Activated CD8-positive, alpha-beta memory T cell treated with anti-CD3 and anti-CD28 coated beads for 4 hours (primary cell): ENCODE measurements at regions not wholly inside any gene's neighbourhood (a gene's known extent, or its start where the extent isn't known, plus 50 kb on each side); places are given as distances from the start of the nearest gene placed in this dataset.

ENCODE experiments used
- DNase-seq, 2 donors: peaks; one replicate each; pipeline ENCODE4 v3.0.0-alpha.2; 2020; ENCODE audit warnings: low read depth in 2 of 2

DNA sequence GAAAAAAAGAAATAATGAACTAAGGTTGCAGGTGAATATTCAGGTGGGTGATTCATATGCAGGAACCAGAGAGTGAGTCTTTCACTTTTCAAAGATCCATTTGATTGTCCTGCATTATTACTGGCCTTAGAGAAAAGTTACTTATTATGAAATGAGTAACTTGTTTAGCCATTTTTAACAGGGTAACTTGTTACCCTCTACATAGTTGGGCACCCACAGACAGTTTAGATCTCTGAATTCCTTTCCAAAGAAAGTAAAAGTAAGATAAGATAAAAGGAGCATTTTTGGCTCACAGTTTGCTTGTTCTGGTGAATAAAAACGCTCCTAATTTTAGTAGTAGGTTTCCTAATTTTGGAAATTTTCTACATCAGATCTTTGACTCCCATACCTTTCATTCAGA lies 54.1 kb upstream of the DAB2 start:
- no peak for DNase-seq

DNA sequence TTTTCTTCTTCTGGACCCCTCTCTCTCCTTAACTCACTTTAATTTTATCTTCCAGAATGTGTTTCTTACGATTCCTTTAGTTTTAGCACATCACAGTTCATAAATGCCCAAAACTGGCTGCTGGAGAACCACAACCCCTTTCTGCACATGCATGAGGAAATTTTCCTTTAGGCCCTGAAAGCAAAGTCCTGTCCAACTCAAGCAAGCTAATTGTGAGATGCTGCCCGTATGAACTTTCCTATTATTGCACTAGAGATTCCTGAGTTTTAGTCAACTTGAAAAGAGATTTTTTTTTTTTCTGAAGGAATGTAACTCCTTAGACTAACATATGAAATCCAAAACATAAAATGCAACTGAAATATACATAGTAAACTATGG lies 52.1 kb upstream of the DAB2 start:
- DNase-seq: no peak

DNA sequence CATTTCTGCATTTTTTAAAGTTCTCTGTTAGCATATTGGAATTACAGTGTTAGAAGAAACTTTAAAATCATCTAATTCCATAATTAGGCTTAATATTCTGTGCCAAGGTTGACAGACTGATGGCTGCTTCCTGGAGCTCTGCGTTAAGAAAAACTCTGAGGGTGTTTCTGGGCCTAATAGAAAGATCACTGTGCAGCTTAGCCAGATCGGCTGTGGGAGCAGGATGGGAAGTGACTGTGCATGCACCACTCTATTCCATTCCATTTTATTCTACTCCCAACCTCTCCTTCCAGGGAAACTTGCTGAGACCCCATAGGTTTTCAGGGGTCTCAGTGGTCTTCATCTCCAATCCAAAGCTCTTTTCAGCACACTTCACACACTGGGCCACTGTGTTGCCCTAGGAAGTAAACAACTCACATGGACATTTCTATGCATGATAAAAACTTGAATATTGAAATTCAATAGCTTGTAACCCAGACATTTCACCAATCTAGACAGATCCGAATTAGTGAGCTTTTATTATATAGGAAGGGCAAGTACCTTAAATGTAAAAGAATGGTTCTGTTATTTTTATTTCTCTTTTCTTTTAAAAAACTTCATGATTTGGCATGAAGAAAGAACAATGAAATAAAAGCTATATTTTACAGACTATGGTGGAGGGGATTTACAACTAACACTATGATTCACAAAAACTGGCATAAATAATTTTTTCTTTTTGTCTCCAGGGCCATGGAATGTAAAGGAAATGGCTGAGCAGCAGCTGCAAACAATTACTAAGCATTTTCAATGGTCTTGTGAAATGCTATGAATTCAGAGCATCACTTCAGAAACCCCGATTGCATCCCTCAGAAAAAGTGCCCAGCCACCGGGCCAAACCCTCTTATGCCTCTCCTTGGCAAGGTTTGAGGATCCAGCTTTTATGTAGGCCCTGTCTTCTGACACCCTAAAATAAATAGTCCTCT lies 51.4 kb upstream of the DAB2 start:
- no peak for DNase-seq

DNA sequence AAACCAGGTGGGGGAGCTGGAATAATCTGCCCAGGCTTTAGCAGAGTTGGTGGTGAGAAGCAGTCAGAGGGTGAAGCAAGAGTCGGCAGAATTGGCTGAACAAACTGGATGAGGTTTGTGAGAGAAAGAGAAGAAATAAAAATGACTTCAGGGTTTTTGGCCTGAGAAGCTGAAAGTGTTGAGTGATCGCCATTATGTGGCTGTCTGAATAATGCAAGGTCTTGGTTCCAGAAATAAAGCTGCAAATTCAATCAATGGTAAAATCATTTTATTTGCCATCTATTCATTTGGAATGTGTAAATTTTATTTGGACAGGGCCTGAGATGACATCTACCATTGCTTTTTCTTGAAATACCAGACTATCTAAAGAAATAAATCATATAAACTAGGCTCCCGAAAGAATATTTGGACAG lies 50.4 kb upstream of the DAB2 start:
- no peak for DNase-seq
